ENCODE measurements at regions not wholly inside any gene's neighbourhood (a gene's known extent, or its start where the extent isn't known, plus 50 kb on each side); places are given as distances from the start of the nearest gene placed in this dataset.
A peak's percentile ranks its signal among the peaks of the same experiment; 100 is the strongest.

- no peak for DNase-seq (ENCODE audit: low spot score)
These were observed 97.6 kb downstream of the TM2D1 start for GRCh38 chr1:61627365-61627764.

- DNase-seq (ENCODE audit: low spot score) = no peak
These were observed 98.1 kb downstream of the TM2D1 start for GRCh38 chr1:61626816-61627215.

DNA sequence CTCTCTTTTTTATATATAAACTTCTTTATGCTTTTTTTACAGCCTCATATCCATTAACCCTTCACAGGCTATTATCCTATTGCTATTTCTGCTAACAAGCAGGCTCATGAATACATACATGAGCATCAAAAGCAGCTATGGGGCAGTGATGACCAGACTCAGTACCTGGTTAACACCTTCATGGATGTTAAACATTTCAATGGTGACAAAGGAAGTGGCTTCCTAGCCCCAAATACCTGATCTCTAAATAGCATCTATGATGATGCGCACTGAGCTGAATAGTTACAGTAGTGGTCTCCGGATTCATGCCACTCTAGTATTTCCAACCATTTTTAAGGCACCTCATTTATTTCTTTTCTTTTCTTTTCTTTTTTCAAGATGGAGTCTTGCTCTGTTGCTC lies 101.1 kb downstream of the TM2D1 start:
- no peak for DNase-seq (ENCODE audit: low spot score)

DNA sequence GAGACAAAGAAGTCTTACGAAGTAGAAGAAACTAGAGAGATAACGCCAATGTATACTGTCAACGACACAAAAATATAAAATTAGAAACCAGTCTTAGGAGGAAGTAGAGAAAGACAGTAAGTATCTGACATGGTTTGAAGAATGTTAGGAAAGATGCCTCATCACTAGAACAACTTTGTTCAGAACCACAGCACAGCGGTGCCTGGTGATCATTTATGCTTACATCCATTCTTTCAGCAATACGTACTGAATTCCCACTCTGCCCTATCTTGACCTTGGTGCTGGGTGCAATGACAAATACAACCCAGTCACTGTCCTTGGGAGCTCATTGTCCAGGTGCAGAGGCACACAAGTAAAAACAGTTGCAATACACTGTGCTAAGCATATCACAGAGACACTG lies 104.4 kb downstream of the TM2D1 start:
- no peak for DNase-seq (ENCODE audit: low spot score)

- no peak for DNase-seq (ENCODE audit: low spot score)
These were observed 106.2 kb downstream of the TM2D1 start for GRCh38 chr1:61618755-61619154.

DNA sequence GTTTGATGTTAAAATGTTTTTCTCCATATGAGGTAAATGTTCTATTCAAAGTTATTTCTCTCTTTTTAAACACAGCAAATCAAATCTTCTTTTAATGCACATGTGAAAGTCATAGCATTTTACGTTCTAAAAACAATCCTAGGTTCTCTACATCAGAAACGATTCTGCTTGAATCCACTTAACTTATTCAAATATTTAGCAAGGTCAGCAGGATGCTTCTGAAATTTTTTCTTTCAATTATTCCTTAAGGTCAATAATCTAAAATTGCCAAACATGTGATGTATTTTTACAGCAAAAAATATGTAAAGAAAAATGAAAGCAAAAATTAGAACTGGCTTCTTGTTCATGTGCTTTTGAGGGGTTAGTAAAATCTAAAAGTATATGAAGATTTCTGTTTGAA lies 106.7 kb downstream of the TM2D1 start:
- DNase-seq (ENCODE audit: low spot score) = no peak

DNA sequence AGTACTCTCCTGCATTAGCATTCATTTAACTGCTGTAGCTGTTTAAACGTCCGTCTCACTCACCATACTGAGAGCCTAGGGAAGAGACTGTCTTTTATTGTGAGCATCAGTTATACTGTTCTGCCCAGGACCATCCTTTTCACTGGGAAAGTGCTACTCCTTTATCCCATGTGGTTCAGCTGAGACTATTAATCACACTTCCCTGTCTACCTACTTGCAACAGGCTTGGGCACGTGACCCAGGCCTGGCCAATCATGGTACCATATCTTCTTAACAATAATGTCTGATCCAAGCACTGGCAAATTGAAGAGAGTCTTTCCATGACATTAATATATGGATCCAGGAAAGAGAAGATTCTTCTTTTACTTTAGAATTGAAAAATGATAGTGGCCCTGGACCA lies 108.1 kb downstream of the TM2D1 start:
- DNase-seq (ENCODE audit: low spot score) = no peak

- DNase-seq (ENCODE audit: low spot score) = no peak
These were observed 112.3 kb downstream of the TM2D1 start for GRCh38 chr1:61612602-61613001.

- DNase-seq (ENCODE audit: low spot score) = no peak
These were observed 115.9 kb downstream of the TM2D1 start for GRCh38 chr1:61609040-61609439.

DNA sequence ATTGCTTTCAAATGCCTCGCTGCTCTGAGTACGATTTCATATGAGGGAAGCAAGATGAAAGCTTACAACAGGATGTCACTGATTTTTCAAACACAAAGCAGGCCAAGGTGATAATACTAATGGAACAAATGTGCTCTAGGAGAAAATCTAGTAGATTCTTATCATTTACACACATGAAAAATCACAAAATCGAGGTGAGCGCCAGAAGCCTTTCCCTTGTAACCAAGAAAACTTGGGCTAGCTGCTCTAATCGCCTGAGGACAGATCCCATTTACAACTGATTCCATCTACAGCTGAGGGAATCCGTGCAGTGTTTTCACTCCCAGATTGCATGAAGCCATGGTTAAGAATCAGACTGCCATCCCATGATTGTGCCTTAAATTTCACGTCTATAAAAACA lies 117.5 kb downstream of the TM2D1 start:
- no peak for DNase-seq (ENCODE audit: low spot score)

DNA sequence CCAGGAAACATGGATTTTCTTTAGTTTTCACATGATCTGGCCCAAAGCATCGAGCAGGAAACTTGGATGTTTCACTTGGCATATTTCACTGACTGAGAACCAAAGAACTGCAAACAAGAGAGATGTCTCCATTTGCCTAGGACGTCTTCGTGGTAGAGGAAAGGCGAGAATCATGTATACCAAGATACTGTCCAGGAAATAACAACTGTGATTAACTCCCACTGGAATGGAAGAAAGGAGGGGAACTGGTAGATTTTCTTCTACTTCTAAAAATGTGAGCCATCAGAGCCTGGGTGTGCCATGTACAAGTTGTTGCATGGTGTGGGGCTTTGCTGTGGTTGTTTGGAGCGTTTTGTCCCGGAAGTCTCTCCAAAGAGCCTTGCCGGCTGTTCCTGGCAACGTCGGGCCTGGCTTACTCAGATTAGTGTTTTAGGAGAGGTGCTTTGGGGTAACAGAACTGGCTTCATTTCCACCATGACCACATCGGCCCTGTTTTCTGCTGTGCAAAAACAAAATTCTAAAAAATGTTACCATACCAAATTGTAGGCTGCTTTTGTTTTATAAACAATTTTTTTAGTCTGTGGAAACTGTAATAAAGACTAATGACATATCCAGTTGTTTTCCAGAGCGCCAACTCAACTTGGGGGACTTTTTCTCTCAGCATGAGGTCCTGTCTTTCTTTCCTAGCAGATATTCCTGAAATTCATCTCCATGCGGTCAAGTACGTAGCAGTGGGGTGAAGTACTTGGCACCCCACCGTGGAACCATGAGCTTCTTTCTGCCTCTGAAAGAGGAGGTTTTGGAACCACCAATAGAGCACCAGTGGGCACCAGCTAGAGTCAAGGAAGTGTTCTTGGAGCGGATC lies 118.3 kb downstream of the TM2D1 start:
- no peak for DNase-seq (ENCODE audit: low spot score)

- no peak for DNase-seq (ENCODE audit: low spot score)
These were observed 119.2 kb downstream of the TM2D1 start for GRCh38 chr1:61605607-61606321.

- DNase-seq (ENCODE audit: low spot score) = no peak
These were observed 120.3 kb downstream of the TM2D1 start for GRCh38 chr1:61604684-61605083.

DNA sequence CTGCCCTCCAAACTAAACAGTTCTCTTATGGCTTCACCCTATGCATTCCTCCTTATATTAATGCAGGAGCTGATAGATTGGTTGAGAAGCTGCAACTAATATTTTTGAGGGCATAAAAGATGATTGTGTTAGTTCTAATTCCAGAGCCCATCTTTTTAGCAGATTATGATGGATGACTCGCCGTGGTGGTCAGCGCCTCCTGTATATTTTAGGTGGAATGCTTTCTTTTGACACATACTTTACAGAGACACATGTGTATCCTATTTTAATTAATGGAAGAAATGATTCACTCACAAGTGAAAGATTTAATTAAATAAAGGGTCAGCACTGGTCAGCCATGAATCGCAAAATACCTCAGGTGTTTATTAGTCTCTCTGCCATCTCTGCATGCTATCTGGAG lies 120.7 kb downstream of the TM2D1 start:
- no peak for DNase-seq (ENCODE audit: low spot score)

DNA sequence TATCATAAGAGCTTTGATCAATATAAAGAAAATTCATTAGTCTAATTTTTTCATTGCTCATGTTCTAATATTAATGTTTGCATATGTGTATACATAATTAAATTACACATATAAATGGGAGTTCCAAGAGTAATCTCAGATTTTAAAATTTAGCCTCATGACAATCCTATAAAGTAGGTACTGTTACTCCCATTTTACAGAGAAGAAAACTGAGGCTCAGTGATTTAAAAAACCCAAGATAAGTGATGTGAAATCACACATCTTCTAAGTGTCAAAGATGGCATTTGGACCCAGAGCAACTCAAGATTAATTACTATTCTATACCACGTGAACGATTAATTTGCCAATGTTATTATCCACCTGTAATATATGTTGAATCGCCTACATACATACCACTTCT lies 122.3 kb downstream of the TM2D1 start:
- no peak for DNase-seq (ENCODE audit: low spot score)

GRCh38 chr1:61597601-61598000 lies 127.3 kb downstream of the TM2D1 start:
- no peak for DNase-seq (ENCODE audit: low spot score)

DNA sequence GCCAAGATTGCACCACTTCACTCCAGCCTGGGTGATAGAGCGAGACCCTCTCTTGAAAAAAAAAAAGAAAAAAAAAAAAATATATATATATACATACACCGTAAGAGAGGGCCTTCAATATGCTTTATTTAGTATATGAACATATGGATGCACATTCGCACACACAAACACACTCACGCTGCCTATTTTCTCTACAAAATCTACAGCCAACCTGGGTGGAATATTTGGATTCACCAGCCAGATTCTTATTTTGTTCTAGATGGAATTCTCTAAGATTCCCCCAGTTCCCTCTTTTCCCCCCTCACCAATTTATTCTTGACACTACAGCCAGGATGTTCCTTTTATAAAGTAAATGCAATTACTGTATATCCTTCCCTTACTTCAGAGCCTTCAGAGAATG lies 131.6 kb downstream of the TM2D1 start:
- DNase-seq (ENCODE audit: low spot score) = no peak

- DNase-seq (ENCODE audit: low spot score) = no peak
These were observed 133.6 kb downstream of the TM2D1 start for GRCh38 chr1:61591351-61591750.

DNA sequence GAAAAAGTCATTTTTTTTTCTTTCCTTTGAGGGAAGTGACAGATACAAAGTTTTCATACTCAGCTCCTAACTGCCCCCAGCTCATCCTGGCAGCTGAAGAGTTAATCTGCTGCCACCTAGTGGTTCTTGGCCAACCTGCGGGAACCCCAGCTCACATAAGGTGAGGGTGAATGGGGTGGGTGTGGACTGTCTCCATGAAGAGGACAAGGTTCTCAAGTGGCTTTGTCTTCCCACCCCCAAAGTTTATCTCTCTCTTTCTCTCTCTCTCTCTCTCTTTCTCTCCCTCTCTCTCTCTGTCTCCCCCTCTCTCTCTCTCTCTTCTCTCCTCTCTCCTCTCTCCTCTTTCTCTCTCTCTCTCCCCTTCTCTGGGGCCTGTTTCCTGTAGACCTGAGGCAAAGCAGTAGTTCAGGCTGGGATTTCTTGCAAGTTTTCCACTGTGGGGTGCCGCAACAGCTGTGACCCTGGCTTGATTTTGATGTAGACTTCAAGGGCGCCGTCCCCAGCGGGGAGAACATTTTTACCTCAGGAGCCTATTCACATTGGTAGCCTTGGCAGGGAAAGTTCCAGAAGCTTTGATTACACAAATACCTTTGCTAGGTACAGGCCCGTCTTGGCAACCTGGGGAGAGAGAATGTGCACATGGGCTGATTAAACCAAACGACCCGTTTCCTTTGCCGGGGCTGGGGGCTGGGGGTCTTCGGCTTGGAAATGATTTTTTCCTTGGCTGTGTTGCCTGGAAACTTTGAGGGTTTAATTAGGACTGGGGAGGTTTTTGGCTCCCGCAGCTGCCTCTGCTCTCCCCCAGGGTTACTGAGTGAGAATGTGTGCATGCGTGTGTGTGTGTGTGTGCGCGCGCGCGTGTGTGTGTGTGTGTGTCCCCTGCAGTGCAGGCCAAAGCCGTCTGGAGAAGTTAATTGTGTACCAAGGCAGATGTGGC lies 135.9 kb downstream of the TM2D1 start:
- peak; percentile 44 for DNase-seq (ENCODE audit: low spot score)

GRCh38 chr1:61585714-61586113 lies 139.2 kb downstream of the TM2D1 start:
- no peak for DNase-seq (ENCODE audit: low spot score)

DNA sequence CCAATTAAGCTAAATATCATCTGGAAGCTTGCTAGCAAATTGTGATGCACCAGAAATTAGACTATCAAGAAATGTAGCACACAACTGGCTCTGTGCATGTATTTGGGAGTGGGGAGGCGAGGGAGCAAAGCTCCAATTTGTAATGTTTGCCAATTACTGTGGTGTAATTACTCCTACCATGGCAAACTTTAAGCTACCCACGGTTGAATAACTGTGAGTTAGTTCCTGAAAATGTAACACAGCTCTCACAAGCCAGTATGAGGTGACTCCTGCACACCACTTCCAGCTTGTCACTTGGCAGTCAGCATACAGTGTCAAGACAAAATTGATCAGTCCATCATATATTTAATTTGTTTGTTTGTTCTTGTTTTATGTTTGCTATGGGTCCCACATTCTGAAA lies 141.2 kb downstream of the TM2D1 start:
- no peak for DNase-seq (ENCODE audit: low spot score)

DNA sequence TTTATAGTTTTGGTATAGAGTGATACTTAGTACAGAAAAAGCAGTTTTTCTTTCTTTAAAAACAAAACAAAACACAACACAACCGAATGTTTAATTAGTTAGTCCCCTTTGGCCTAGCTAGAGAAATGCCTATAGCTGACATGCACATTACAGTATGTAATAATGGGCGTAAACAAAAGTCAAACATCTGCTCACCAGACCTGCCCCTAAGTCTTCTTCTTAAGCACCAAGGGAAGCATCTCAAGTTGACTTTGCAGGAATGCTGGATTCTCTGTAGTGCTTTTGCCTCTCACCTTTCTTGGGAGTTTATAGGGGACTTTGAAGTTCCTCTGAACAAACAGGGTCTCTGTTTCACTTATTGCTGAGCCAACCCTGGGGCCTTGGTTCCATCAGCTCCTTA lies 143.7 kb downstream of the TM2D1 start:
- DNase-seq (ENCODE audit: low spot score) = no peak

Measured in CD4-positive, alpha-beta T cell treated with Interleukin-6 at 100 ng/mL for 8 hours (primary cell).